ENCODE measurements at regions not wholly inside any gene's neighbourhood (a gene's known extent, or its start where the extent isn't known, plus 50 kb on each side); places are given as distances from the start of the nearest gene placed in this dataset.

DNA sequence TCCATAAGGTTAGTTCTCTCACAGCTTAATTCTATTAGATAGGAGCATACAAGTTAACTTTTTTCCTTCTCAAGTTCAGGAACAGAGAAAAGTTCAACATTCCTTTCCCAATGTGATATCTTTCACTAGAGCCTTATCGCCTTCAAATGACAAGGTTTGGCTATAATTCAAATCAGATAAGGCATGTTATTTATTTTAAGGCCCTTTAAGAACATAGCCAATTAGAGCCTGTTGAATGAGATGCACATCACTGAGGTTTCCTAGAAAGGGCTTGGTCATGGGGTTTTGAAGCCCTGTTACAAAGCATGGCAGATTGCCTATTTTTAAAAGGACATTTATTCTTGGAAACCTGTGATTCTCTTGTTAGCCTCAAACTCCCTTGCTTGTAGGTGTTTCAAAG lies 123.4 kb downstream of the BASP1 start:
- Histone ChIP-seq H3K27ac (ENCODE audit: low read length) (no peak overlapping the region), H3K36me3 (ENCODE audit: insufficient read depth, low read length) (no peaks in the 10 kb centered on the region), H3K9me3 (ENCODE audit: low read length) (peaks cover 7% of the 10 kb centered on the region), H3K9ac (ENCODE audit: low read length) (no peak overlapping the region), H3K27me3 (ENCODE audit: insufficient read depth, low read depth, low read length) (no peaks in the 10 kb centered on the region), H3K4me2 (ENCODE audit: low read length) (no peak overlapping the region), H3K9me2 (ENCODE audit: insufficient read depth, low read length) (no peaks in the 10 kb centered on the region), H3K79me2 (replicated peaks; ENCODE audit: insufficient read depth, low read length) (no peaks in the 10 kb centered on the region), H2AFZ (ENCODE audit: low read depth, low read length) (no peak overlapping the region), H4K20me1 (ENCODE audit: insufficient read depth) (no peaks in the 10 kb centered on the region), H3F3A (ENCODE audit: insufficient read depth, low read length, poor library complexity, severe bottlenecking) (no peaks in the 10 kb centered on the region), H3K4me3 (ENCODE audit: low read length) (no peak overlapping the region)
- TF ChIP-seq SMC3 (conservative IDR thresholded peaks at IDR 0.05; ENCODE audit: poor library complexity) (no peak), MXI1 (conservative IDR thresholded peaks at IDR 0.05; ENCODE audit: poor library complexity, severe bottlenecking) (no peak), POLR2AphosphoS5 (IDR thresholded peaks at IDR 0.05) (no peak), EP300 (conservative IDR thresholded peaks at IDR 0.05; ENCODE audit: poor library complexity, severe bottlenecking) (no peak), TAF1 (IDR thresholded peaks at IDR 0.05; ENCODE audit: low read depth) (no peak), EZH2 (IDR thresholded peaks at IDR 0.05; ENCODE audit: borderline replicate concordance, insufficient read depth, low read length, poor library complexity, severe bottlenecking) (no peak), RAD21 (conservative IDR thresholded peaks at IDR 0.05) (no peak)
- TF ChIP-seq, protein P1, sequence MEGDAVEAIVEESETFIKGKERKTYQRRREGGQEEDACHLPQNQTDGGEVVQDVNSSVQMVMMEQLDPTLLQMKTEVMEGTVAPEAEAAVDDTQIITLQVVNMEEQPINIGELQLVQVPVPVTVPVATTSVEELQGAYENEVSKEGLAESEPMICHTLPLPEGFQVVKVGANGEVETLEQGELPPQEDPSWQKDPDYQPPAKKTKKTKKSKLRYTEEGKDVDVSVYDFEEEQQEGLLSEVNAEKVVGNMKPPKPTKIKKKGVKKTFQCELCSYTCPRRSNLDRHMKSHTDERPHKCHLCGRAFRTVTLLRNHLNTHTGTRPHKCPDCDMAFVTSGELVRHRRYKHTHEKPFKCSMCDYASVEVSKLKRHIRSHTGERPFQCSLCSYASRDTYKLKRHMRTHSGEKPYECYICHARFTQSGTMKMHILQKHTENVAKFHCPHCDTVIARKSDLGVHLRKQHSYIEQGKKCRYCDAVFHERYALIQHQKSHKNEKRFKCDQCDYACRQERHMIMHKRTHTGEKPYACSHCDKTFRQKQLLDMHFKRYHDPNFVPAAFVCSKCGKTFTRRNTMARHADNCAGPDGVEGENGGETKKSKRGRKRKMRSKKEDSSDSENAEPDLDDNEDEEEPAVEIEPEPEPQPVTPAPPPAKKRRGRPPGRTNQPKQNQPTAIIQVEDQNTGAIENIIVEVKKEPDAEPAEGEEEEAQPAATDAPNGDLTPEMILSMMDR (IDR thresholded peaks at IDR 0.05; ENCODE audit: poor library complexity, severe bottlenecking) = no peak
- TF ChIP-seq, protein P2, sequence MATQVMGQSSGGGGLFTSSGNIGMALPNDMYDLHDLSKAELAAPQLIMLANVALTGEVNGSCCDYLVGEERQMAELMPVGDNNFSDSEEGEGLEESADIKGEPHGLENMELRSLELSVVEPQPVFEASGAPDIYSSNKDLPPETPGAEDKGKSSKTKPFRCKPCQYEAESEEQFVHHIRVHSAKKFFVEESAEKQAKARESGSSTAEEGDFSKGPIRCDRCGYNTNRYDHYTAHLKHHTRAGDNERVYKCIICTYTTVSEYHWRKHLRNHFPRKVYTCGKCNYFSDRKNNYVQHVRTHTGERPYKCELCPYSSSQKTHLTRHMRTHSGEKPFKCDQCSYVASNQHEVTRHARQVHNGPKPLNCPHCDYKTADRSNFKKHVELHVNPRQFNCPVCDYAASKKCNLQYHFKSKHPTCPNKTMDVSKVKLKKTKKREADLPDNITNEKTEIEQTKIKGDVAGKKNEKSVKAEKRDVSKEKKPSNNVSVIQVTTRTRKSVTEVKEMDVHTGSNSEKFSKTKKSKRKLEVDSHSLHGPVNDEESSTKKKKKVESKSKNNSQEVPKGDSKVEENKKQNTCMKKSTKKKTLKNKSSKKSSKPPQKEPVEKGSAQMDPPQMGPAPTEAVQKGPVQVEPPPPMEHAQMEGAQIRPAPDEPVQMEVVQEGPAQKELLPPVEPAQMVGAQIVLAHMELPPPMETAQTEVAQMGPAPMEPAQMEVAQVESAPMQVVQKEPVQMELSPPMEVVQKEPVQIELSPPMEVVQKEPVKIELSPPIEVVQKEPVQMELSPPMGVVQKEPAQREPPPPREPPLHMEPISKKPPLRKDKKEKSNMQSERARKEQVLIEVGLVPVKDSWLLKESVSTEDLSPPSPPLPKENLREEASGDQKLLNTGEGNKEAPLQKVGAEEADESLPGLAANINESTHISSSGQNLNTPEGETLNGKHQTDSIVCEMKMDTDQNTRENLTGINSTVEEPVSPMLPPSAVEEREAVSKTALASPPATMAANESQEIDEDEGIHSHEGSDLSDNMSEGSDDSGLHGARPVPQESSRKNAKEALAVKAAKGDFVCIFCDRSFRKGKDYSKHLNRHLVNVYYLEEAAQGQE (IDR thresholded peaks at IDR 0.05; ENCODE audit: borderline replicate concordance) = no peak

DNA sequence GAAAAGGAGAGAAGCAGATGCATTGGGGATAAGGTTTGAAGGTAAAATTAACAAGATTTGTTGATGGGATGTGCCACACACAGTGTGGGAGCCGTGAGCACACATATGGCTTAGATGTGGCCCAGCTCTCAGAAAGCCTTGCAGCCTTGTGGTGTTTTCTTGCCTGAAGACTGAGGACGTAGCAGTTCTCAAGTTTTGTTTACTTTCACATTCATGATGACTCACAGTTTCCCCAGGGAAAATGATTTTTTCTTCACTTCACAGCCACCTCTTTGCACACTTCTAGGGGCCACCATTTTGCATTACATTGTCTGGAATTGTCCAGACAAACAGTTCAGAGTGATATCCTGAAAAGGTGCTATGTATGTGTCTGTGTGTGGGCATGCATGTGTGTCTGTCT lies 126.2 kb downstream of the BASP1 start:
- Histone ChIP-seq H3K36me3 (ENCODE audit: insufficient read depth, low read length) (no peaks in the 10 kb centered on the region), H3K27ac (ENCODE audit: low read length) (no peak overlapping the region), H3F3A (ENCODE audit: insufficient read depth, low read length, poor library complexity, severe bottlenecking) (no peaks in the 10 kb centered on the region), H3K4me3 (ENCODE audit: low read length) (no peak overlapping the region), H3K9me2 (ENCODE audit: insufficient read depth, low read length) (no peaks in the 10 kb centered on the region), H3K79me2 (replicated peaks; ENCODE audit: insufficient read depth, low read length) (no peaks in the 10 kb centered on the region), H3K9me3 (ENCODE audit: low read length) (no peaks in the 10 kb centered on the region), H3K4me2 (ENCODE audit: low read length) (no peak overlapping the region), H3K9ac (ENCODE audit: low read length) (no peak overlapping the region), H2AFZ (ENCODE audit: low read depth, low read length) (no peak overlapping the region), H3K27me3 (ENCODE audit: insufficient read depth, low read depth, low read length) (no peaks in the 10 kb centered on the region), H4K20me1 (ENCODE audit: insufficient read depth) (no peaks in the 10 kb centered on the region)
- TF ChIP-seq RAD21 (conservative IDR thresholded peaks at IDR 0.05) = no peak
- TF ChIP-seq EP300 (conservative IDR thresholded peaks at IDR 0.05; ENCODE audit: poor library complexity, severe bottlenecking) = no peak
- no peak for TF ChIP-seq MXI1 (conservative IDR thresholded peaks at IDR 0.05; ENCODE audit: poor library complexity, severe bottlenecking)
- TF ChIP-seq, protein P2 (IDR thresholded peaks at IDR 0.05; ENCODE audit: borderline replicate concordance) = no peak
- TF ChIP-seq SMC3 (conservative IDR thresholded peaks at IDR 0.05; ENCODE audit: poor library complexity) = no peak
- TF ChIP-seq, protein P1 (IDR thresholded peaks at IDR 0.05; ENCODE audit: poor library complexity, severe bottlenecking) = no peak
- TF ChIP-seq EZH2 (IDR thresholded peaks at IDR 0.05; ENCODE audit: borderline replicate concordance, insufficient read depth, low read length, poor library complexity, severe bottlenecking) = no peak
- no peak for TF ChIP-seq TAF1 (IDR thresholded peaks at IDR 0.05; ENCODE audit: low read depth)
- no peak for TF ChIP-seq POLR2AphosphoS5 (IDR thresholded peaks at IDR 0.05)

All from neural cell (in vitro differentiated cells).